ENCODE measurements at regions not wholly inside any gene's neighbourhood (a gene's known extent, or its start where the extent isn't known, plus 50 kb on each side); places are given as distances from the start of the nearest gene placed in this dataset.

- TF ChIP-seq CTCF (IDR thresholded peaks at IDR 0.05 in 8 of 11, conservative IDR thresholded peaks at IDR 0.05 in 3 of 11) (no peak), POLR2A (IDR thresholded peaks at IDR 0.05) (no peak)
These were observed 750.3 kb upstream of the ADGRL2 start for GRCh38 chr1:81050390-81050789.
